Osteocyte (in vitro differentiated cells): ENCODE measurements at regions not wholly inside any gene's neighbourhood (a gene's known extent, or its start where the extent isn't known, plus 50 kb on each side); places are given as distances from the start of the nearest gene placed in this dataset. TPM values are rescaled to one million over a fixed set of nuclear protein-coding genes. Genes with fewer than 3 reads are reported as not detected.

Experiments used
- DNase-seq: peaks from one replicate; pipeline ENCODE4 v3.0.0; 2021; ENCODE audit warnings: mixed read lengths; ENCODE audit not compliant: unreplicated experiment; ENCODE audit errors: extremely low spot score
- H3K27ac Mint-ChIP-seq: one replicate; pipeline ENCODE4 v1.8.0; 2021; ENCODE audit warnings: mild to moderate bottlenecking, mixed read lengths; ENCODE audit not compliant: unreplicated experiment
- H3K27me3 Mint-ChIP-seq: one replicate; pipeline ENCODE4 v1.8.0; 2021; ENCODE audit warnings: mixed read lengths; ENCODE audit not compliant: unreplicated experiment
- H3K36me3 Mint-ChIP-seq: one replicate; pipeline ENCODE4 v1.8.0; 2021; ENCODE audit warnings: mixed read lengths; ENCODE audit not compliant: unreplicated experiment
- H3K4me1 Mint-ChIP-seq: one replicate; pipeline ENCODE4 v1.8.0; 2021; ENCODE audit warnings: mixed read lengths; ENCODE audit not compliant: unreplicated experiment
- H3K4me3 Mint-ChIP-seq: one replicate; pipeline ENCODE4 v1.8.0; 2021; ENCODE audit warnings: mild to moderate bottlenecking, moderate library complexity, mixed read lengths; ENCODE audit not compliant: unreplicated experiment
- H3K9me3 Mint-ChIP-seq: one replicate; pipeline ENCODE4 v1.8.0; 2021; ENCODE audit warnings: mixed read lengths; ENCODE audit not compliant: unreplicated experiment
- CTCF ChIP-seq: fragments of 200-600 bp; sonication (generic); IDR thresholded peaks from 2 replicates; pipeline ENCODE4 v1.5.0; 2021; ENCODE audit warnings: antibody characterized with exemption, mild to moderate bottlenecking, moderate library complexity
- microRNA-seq: library from miRNA; unstranded; fragments of <30 nt; microRNA quantifications from one replicate; pipeline ENCODE4 v1.1.0, GENCODE V29; 2020; ENCODE audit not compliant: unreplicated experiment

- no peak for TF ChIP-seq CTCF
- Mint-ChIP-seq H3K27me3 (peaks cover 36% of the 10 kb centered on the region), H3K27ac (no peak overlapping the region), H3K36me3 (peaks cover 2% of the 10 kb centered on the region), H3K9me3 (peaks cover 7% of the 10 kb centered on the region), H3K4me1 (no peaks in the 10 kb centered on the region), H3K4me3 (no peak overlapping the region)
- no peak for DNase-seq
Observed at GRCh38 chr9:88934876-88935535, 56.3 kb upstream of the S1PR3 start.

GRCh38 chr9:88936132-88936531 is 55.1 kb upstream of the S1PR3 start:
- H3K4me1 Mint-ChIP-seq, result no peaks in the 10 kb centered on the region
- H3K27me3 Mint-ChIP-seq, result peaks cover 36% of the 10 kb centered on the region
- no peaks in the 10 kb centered on the region for H3K9me3 Mint-ChIP-seq
- H3K36me3 Mint-ChIP-seq, result no peaks in the 10 kb centered on the region
- H3K4me3 Mint-ChIP-seq, result no peak overlapping the region
- no peak overlapping the region for H3K27ac Mint-ChIP-seq
- DNase-seq, result no peak
- TF ChIP-seq CTCF, result no peak

- no peak for DNase-seq
- TF ChIP-seq CTCF, result no peak
- H3K4me3 Mint-ChIP-seq, result no peak overlapping the region
- no peak overlapping the region for H3K27ac Mint-ChIP-seq
- H3K9me3 Mint-ChIP-seq, result no peaks in the 10 kb centered on the region
- H3K4me1 Mint-ChIP-seq, result no peaks in the 10 kb centered on the region
- H3K27me3 Mint-ChIP-seq, result peaks cover 36% of the 10 kb centered on the region
- no peaks in the 10 kb centered on the region for H3K36me3 Mint-ChIP-seq
Observed at GRCh38 chr9:88936668-88937067, 54.6 kb upstream of the S1PR3 start.

GRCh38 chr9:88937248-88937647 is 54.0 kb upstream of the S1PR3 start:
- H3K27ac Mint-ChIP-seq, result no peak overlapping the region
- H3K4me3 Mint-ChIP-seq, result no peak overlapping the region
- no peak for DNase-seq
- no peak for TF ChIP-seq CTCF
- H3K4me1 Mint-ChIP-seq, result no peaks in the 10 kb centered on the region
- no peaks in the 10 kb centered on the region for H3K9me3 Mint-ChIP-seq
- peaks cover 38% of the 10 kb centered on the region for H3K27me3 Mint-ChIP-seq
- H3K36me3 Mint-ChIP-seq, result no peaks in the 10 kb centered on the region

- DNase-seq, result no peak
- Mint-ChIP-seq H3K36me3 (no peaks in the 10 kb centered on the region), H3K9me3 (no peaks in the 10 kb centered on the region), H3K4me1 (no peaks in the 10 kb centered on the region), H3K27me3 (peaks cover 41% of the 10 kb centered on the region), H3K27ac (no peak overlapping the region), H3K4me3 (no peak overlapping the region)
- no peak for TF ChIP-seq CTCF
Observed at GRCh38 chr9:88938189-88938588, 53.1 kb upstream of the S1PR3 start.

Small RNA genes lying in the stretch of these regions (microRNA-seq; reads per million reads assigned to microRNA genes)
- gene MIR4289, result not detected
